Hindlimb muscle (tissue), 1 donor: ENCODE measurements at regions not wholly inside any gene's neighbourhood (a gene's known extent, or its start where the extent isn't known, plus 50 kb on each side); places are given as distances from the start of the nearest gene placed in this dataset.

Experiments used
- DNase-seq: peaks from one replicate; pipeline ENCODE4 v3.0.0-alpha.2; 2013

DNA sequence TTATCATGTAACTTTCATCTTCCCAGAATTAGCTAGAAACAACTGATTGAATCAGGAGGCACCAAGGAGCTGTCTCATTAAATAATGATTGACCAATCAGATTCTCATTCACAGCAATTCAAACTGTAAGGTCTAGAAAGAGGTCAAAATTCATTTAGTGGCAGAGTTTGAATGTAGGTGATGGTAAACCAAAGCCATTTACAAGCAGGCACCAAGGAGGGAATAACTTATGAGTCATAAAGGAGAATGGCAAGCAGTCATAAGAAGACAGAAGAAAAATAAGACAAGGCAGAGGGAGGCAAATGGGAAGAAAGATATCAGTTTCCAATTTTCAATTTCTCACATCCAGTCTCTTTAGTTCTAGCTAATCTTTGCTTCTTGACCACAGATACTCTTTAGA is 52.9 kb upstream of the DEFB112 start:
- no peak for DNase-seq

DNA sequence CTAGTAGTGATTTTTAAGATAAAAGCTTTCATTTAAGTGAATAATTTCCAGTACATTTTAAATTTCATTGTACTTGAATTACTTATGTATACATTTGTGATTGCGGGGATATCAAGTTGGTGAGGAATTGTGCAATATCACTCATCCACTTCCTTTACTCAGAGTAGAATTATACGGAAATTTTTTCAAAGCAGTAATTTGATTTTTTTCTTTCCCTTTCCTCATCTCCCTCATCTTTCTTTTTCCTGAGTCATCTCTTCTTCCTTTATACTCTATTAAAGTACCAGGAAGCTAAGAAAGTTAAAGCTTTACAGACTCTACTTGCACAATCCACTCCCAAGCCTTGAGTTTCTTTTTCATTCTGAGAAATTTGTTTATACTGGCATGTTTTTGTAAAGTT is 60.9 kb upstream of the DEFB112 start:
- DNase-seq = no peak

DNA sequence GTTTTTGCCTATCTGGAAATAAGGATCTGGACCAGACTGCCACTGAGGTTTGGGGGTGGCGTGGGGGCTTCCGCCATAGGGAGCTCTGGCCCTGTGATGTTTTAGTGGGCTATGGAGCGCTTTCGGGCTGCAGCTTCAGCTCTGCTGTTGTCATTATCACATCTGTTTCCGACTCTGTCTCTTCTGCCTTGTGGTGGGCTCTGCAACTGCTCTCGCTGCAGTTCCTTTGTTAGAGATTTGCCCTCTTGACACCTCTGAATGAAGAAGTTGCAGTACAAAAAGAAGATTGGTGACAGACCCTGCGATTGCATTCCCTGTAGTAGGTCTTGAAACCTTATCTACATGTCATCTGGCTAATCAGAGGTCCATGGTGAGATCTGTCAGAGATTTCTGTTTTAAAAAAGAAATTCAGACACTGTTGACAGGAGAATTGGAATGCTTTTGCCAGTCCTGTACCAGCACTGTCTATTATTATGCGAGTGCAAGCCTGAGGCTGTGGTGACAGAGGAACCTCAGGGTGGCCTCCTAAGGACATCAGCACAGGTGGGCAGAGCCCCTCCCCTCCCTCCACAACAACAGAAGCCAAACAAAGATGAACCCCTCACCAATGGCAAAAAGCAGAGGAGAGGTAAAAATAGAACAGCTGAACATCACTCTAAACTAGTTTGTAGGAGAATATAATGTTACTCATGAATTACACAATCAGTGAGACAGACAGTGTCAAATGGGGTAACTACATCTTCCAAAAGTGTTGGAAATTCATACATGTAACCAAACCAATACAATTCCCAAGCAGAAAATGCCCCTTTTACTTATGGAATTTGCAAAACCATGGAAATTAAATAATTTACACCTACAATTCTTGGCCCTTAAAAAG is 63.5 kb upstream of the DEFB112 start:
- DNase-seq = no peak

DNA sequence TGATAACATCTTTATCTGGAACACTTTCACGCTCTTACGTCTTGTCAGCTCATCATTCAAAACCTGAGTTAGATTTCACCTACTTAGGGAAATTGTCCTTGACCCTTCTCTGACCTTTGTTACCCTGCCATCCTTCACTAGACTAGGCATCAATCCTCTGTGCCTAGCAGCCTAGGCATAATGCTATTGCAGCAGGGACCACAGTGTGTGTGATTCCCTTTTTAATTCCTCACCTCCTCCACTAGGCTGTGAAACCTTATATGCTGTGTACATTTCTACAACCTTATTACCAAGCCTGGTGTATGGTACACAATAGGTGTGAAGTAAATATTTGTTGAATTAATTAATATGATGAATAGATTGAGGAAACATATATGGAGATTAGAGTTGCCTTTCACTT is 66.7 kb upstream of the DEFB112 start:
- no peak for DNase-seq

DNA sequence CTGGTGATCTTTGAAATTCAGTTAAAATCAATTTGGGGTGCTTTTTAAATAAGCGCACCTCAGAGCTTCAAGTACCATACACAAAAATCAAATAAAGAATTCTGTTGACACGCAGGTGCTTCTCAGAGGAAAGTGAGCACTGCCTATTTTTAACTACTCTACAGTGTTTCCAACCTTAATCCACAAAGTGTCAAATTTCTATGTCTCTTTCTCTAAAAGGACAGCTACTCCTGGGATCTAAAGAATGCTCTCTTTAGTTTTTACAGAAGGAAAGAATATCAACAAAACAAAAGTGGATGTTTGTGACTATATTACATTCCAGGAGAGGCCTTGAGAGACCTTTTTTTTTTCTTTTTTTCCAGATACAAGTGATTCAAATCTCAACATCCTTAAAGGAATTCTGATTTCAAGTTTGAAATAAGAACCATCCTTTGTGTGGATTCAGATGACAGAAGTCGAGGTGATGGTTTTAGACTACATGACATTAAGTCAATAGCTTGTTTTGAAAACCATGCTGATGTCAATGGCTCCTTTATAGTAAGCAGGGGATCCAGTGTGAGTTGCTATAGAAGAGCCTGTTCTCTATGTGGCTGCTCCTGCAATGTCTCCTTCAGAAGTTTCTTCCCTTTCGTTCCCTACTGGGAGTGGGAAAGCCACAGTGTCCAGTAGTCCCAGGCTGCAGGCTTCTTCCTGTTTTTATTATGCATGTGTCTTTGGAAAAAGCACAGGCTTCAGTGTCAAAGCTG is 67.2 kb upstream of the DEFB112 start:
- no peak for DNase-seq

DNA sequence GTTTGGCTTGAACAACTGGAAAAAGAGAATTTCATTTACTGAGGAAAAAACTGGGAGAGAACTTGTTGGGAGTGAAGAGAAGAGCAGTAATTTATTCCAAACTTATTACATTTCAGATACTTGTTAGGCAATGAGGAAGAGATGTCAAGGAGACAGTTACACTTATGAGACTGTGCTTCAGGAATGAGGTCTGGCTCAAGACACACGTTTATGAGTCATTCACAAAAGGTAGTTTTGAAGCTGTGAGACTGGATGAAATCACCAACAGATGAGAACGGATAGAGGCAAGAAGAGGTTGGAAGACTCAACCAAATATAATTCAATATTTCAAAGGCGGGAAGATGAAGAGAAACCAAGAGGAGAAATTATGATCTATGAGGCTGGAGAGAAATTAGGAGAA is 70.6 kb upstream of the DEFB112 start:
- DNase-seq = no peak

DNA sequence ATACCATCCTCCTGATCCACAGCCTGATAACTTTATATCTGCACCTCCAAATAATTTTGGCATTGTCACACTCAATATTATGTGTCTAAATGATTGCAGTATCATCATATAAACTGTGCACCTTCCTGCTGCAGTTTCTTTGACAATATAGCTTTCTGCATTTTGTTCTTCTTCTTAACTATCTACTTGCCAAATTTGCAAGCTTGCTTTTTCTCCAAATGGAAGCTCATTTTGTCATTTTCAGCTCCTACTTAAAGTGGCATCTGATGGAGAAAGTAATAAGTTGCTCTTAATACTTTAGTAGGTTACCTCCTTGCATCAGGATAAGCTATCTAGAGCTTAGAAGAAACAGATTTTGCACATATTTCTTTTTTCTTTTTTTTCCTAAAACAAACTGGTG is 74.0 kb upstream of the DEFB112 start:
- no peak for DNase-seq

DNA sequence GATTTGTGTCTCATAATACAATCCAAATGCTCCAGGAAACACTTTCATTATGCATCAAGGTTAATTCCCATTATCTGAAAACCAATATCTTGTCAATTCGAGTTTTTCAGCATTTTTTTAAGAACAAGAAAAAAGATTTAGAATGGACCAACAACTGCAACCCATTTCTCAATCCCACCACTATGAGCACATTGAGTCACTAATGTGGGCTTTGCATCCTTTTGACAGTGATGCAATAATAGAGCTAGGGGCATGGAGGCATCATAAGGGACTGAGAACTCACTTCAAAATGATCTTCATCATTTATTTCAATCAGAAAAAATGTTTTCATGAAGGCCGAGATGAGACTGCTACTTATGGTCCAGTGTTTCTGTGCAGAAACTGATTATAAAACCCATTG is 74.8 kb upstream of the DEFB112 start:
- no peak for DNase-seq

DNA sequence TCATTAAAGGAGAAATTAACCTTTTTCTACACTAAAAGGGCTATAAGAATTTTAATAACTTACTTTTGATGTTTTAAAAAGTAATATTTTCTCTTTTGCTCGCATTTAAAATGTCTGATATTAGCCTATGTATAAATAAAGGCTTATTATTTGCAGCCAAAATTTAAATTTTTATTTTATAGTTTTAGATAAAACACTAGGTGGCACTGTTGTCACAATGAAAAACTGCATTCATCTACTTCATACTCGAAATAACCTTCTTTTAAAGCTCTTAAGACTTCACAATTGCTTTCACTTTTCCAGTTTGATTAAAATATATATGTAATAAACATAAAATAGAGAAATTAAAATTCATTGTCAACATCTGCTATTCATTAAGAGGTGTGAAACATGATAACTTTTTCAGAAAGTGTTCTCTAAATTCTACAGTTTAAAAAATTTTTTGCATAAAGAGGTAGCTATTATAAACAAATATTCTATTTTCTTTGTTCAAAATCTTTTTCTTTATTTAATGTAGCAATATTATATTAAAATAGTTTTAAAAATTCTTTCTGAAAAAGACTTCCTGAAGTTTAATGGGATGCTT is 78.8 kb upstream of the DEFB112 start:
- peak; percentile 10 for DNase-seq

DNA sequence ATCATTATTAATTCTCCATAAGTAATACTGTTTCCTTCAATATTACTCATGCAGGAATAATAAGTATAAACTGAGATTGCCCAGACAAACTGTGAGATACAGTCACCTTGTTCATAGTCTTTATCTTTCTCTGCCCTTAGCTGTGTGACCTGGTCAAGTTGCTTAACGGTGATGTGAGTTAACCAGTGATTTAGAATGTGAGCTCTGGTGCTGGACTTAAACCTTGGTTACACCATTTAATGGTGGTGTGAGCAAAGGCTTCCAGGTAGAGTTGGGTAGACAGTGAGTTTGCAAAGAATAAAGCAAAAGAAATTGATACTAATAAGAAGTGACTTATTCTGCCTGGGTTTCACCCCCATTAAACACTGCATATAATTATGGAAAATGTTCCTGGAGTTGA is 86.2 kb upstream of the DEFB112 start:
- no peak for DNase-seq

DNA sequence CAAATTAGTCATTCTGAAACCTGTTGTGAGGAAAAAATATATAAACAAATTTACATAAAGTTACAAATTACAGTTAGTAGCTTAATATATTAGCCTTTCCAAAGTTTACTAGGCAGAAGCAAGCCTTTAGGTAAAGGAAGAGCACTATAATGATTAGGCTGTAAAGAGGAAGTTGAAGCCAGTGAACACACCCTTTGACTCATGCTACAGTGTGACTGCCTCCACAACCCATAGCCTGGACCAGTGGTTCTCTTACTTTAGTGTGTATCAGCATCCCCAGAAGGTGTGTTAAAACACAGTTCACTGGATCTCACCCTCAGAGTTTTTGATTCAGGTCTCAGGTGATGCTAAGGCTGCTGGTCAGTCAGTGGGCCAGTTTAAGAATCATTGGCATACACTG is 91.4 kb upstream of the DEFB112 start:
- DNase-seq = no peak

DNA sequence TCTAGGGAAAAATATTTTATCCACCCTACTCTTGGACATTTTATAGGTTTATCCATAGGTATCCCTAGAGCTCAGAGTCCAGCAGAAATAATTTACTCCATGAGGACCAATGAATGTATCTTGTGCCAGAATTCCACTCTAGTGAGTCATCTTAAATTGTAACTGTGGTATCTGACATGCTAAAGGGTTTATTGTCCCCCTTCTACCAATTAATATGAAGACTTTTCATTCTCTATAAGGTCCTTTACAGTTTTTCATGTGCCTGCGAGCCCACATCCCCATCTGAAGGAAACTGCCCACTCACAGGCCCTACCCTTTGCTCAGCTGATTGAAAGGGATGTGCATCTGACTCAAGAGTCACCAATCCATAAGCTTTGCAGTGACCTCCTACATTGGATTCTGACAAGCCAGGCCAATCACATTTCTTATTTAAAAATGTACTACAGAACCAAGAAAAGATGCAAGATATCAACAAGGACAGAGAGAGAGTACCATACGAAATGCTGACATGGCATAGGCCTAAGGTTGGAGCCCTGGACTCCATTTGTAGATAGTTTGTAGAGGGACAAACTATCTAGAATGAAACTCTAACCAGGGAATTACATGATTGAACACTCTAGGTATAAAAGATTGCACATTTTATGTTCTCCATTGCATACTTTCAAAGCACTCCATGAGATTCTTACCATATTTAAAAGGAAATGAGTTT is 93.4 kb upstream of the DEFB112 start:
- DNase-seq = no peak

DNA sequence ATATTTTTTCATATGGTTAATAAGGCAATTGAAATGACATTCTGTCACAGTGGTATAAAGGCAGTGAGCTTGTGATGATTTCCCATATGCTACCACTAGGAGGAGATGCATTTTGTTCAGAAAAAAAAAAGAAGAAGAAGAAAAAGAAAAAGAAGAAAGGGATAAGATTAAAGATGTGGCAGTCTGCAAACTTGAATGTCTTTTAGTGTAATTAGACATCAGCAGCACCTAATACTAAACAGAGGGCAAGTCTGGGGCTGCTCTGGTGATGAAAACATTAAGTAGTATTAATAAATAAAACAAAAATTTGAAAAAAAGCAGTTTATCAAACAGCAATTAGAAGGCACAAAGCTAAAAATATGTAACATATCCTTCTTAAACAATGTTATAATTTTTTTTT is 95.4 kb upstream of the DEFB112 start:
- DNase-seq = no peak

DNA sequence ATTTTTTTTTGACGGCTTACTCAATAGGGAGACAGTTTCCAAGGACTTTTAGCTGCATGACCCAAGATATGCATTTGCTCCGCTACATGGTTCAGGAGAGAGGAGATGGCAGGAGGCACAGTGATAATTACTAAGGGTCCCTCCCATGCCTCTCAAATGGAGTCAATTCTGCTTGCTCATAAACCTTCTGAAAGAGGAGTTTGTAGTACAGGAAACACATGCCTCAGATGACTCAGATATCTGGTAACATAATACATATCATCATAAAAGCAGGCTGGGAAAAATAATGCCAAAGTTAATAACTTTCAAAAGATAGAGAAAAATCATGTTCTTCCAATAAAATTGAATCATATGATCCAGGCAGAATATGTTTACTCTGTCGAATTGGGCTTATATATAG is 97.6 kb upstream of the DEFB112 start:
- no peak for DNase-seq

DNA sequence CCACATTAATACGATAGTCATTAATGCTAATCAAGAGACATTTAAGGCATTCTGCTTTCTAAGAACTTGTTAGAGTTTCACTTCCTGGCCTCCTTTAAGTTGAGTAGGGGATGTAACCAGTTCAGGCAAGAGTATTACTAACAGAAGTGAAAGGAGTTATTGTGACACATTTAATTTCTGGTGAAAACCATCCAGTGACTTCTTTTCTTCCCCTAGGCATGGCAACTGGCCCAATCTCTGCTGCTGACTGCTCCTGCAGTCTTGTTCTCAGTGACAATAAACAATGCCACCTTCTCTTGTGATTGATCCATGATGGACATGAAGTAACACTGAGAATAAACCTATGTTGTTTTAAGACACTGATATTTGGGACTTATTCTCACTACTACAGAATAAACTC is 130.9 kb upstream of the DEFB112 start:
- no peak for DNase-seq

DNA sequence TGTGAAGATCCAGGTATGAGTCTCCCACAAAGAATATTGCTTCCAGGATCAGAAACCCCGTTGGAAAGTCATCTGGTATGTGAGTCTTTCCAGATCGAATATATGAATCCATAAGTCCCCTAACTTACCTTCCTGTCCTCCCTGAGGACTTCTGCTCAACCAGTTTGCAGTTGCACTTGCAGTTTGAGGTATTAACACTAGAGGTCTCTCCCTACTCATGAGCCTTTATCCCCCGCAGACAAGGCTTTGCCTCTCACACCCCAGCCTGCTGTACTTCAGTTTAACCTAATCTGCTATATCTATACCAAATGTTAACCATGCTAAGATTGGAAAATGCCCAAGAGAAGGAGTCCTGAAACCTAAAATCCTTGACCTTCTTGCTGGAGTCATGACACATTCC is 135.3 kb upstream of the DEFB112 start:
- DNase-seq = no peak

DNA sequence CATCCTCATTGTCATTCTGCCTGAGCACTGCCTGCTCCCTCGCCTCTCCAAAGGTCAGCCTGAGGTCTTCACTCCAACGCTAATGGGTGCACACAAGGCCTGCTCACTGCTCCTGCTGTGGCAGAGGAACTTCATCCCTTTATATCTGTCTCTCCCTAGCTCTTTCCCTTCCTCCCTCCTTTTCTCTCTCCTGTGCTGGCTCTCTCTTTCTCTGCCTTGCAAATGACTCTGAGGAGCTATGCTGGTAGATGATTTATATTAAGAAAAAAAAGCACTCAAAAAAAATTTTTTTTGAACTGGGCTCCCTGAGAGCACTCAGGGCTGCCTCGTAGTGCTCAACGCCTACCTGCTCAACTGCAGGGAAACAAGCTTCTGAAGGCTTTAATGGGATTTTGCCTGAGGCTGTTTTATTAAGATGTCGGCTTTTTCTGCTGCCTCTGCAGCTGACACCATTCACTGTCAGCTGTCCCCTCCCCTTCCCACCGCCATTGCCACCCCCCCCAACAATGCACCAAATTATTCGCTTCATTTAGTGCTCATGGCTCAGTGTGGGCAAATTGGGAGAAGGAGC is 137.7 kb upstream of the DEFB112 start:
- no peak for DNase-seq

DNA sequence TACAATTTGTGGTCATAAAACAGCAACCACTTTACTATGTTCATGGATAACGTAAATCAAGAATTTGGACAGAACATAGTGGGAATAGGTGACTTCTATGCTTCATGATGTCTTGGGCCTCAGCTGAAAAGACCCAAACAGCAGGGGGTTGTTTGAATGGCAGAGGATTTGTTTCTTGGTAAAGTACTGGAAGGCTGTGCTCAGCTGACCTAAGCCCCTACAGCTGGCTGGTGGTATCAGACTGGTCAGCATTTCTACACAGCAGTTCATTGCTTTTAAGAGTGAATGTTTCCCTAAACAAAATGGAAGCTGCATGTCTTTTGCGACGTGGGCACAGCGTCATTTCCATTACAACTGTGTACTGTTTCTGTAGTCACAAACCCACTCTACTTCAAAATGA is 148.5 kb upstream of the DEFB112 start:
- no peak for DNase-seq

DNA sequence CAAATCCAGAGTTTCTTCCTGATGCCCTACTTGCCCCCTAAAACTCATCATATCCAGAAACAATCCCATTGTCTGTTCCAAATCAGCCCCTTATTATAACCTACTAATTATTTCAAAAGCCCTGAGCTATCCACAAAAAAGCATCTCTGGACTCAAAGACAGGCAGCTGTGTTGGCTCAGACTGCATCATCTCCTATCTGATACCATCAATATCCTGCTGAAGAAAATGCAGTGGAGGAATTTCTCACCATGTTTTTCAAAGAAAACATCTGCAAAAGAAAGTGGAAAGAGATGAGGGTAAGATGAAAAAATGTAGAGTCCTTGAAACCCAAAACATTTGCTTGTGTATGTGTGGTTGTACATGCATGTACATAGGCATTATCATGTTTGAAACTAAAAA is 153.0 kb upstream of the DEFB112 start:
- no peak for DNase-seq

DNA sequence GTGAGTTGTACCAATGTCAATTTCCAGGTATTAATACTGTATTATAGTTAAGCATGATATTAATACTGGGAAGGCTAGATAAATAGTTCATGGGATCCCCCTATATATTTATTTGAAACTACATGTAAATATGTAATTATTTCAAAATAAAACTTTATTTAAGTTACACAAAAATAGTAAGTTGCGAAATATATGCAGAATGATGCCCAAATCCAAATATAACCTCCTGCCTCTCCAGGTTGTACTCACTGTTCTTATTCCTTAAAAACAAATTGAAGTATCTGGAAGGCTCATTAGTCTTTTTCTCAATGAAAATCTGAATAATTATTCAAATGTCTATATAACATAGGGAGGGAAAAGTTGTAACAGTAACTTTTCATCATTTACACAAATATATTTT is 161.9 kb upstream of the DEFB112 start:
- no peak for DNase-seq

DNA sequence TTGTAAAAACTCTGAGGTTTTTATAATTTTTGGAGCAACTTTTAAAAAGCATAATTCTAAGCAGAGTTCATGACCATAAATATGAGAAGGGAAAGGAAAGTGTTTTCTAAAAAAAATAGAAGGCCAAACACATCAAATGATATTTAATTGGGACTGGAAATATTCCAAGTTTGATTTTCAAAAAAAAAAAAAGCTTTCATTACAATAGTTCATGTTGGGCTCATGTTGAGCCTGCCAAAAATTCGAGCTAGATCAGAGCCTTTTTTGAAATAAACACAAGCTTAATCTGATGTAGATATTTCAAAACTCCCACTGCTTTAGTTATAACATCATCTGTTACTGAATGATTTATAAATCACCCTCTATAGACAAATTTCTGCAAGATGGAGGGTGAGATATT is 163.4 kb upstream of the DEFB112 start:
- no peak for DNase-seq

DNA sequence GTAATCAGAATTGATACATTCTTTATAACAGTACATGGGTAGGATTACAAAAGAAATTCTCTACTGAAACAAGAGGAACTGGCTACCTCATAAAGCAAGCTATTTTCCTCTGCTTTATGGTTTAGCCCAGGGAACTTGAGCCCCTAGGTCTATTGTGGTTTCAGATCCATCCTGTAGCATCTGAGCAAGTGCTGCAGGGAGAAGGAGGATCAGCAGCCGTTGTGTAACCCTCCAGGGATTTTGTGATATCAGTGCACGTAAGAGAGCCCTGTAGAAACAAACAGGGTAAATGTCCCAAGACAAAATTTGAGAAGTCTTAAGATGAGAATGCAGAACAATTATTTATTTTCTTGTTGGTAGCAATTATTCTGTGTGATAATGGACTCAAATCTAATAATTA is 165.2 kb upstream of the DEFB112 start:
- no peak for DNase-seq

DNA sequence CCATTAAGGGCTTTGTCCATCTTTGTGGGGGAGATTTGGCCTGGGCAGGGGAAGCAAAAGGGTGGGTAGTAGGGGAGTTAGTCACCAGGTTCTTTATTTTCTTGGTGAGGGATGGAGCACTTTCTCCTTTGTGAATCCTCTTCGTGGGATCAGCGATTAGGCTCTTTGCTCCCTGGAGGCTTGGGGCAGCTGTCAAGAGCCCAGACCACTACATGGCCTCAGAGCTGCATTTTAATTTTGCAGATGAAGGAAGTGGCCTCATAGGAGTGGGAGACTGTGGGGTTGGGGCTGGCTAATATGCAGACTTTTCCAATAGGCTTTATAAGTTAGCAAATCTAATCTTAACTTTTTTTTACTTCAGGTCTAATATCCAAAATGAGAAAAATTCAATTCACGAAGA is 168.1 kb upstream of the DEFB112 start:
- DNase-seq = no peak
